NCI-H2107 treated with DMSO at 0.1 percent for 48 hours (cell line): ENCODE measurements at regions not wholly inside any gene's neighbourhood (a gene's known extent, or its start where the extent isn't known, plus 50 kb on each side); places are given as distances from the start of the nearest gene placed in this dataset.

Source experiments
- DNase-seq: peaks from one replicate; lab custom pipeline; 2025; ENCODE audit not compliant: unreplicated experiment; lab: John Stamatoyannopoulos, UW

- DNase-seq: no peak
These were observed 67.8 kb upstream of the DCBLD2 start for GRCh38 chr3:98969295-98969694.

- DNase-seq: no peak
These were observed 67.3 kb upstream of the DCBLD2 start for GRCh38 chr3:98968824-98969223.

- DNase-seq: no peak
These were observed 66.9 kb upstream of the DCBLD2 start for GRCh38 chr3:98968347-98968746.

- no peak for DNase-seq
These were observed 66.3 kb upstream of the DCBLD2 start for GRCh38 chr3:98967758-98968157.

- DNase-seq: no peak
These were observed 65.5 kb upstream of the DCBLD2 start for GRCh38 chr3:98966862-98967546.

- no peak for DNase-seq
These were observed 64.9 kb upstream of the DCBLD2 start for GRCh38 chr3:98966434-98966833.

GRCh38 chr3:98964784-98965183, 63.3 kb upstream of the DCBLD2 start:
- no peak for DNase-seq

- DNase-seq: no peak
These were observed 62.1 kb upstream of the DCBLD2 start for GRCh38 chr3:98963546-98963945.

- DNase-seq: no peak
These were observed 61.5 kb upstream of the DCBLD2 start for GRCh38 chr3:98962951-98963350.

GRCh38 chr3:98962189-98962930, 60.9 kb upstream of the DCBLD2 start:
- DNase-seq: no peak

GRCh38 chr3:98961161-98962155, 60.0 kb upstream of the DCBLD2 start:
- no peak for DNase-seq

GRCh38 chr3:98957681-98958080, 56.2 kb upstream of the DCBLD2 start:
- no peak for DNase-seq

- DNase-seq: no peak
These were observed 54.5 kb upstream of the DCBLD2 start for GRCh38 chr3:98956008-98956407.

- DNase-seq: no peak
These were observed 53.5 kb upstream of the DCBLD2 start for GRCh38 chr3:98954791-98955604.

- DNase-seq: no peak
These were observed 52.7 kb upstream of the DCBLD2 start for GRCh38 chr3:98954242-98954641.

GRCh38 chr3:98952404-98952803, 50.9 kb upstream of the DCBLD2 start:
- DNase-seq: no peak
